Aorta (tissue), 5 donors: ENCODE measurements at regions not wholly inside any gene's neighbourhood (a gene's known extent, or its start where the extent isn't known, plus 50 kb on each side); places are given as distances from the start of the nearest gene placed in this dataset.

Experiments
- ATAC-seq: fragments of 200-7000 bp; cut with Tn5 transposase; one replicate; pipeline ENCODE4 v1.9.1; 2022; ENCODE audit warnings: moderate library complexity; ENCODE audit not compliant: low FRiP score
- DNase-seq, 2 donors: peaks; one replicate each; pipeline ENCODE4 v3.0.0-alpha.2; 2020
- H3K27ac ChIP-seq, 2 donors: one replicate each; pipeline ENCODE4 v1.5.1; 2013; ENCODE audit warnings: low read length in 2 of 2, mild to moderate bottlenecking in 2 of 2, moderate library complexity in 2 of 2, control low read depth in 1 of 2, inconsistent platforms in 1 of 2, low read depth in 1 of 2
- H3K27me3 ChIP-seq, 2 donors: one replicate each; pipeline ENCODE4 v1.6.1; 2013; ENCODE audit warnings: control low read depth in 1 of 2, low read length in 1 of 2, mild to moderate bottlenecking in 1 of 2, moderate library complexity in 1 of 2; ENCODE audit not compliant: insufficient read depth in 2 of 2, control insufficient read depth in 1 of 2
- H3K36me3 ChIP-seq, 2 donors: one replicate each; pipeline ENCODE4 v1.6.1; 2013; ENCODE audit warnings: control low read depth in 1 of 2, low read length in 1 of 2, mild to moderate bottlenecking in 1 of 2; ENCODE audit not compliant: insufficient read depth in 2 of 2, control insufficient read depth in 1 of 2
- H3K4me1 ChIP-seq, 2 donors: one replicate each; pipeline ENCODE4 v1.6.1; 2013; ENCODE audit warnings: low read length in 2 of 2, control low read depth in 1 of 2, mild to moderate bottlenecking in 1 of 2, moderate library complexity in 1 of 2; ENCODE audit not compliant: insufficient read depth in 2 of 2, control insufficient read depth in 1 of 2
- H3K4me3 ChIP-seq, 2 donors: one replicate each; pipeline ENCODE4 v1.5.1; 2013; ENCODE audit warnings: low read length in 2 of 2, control low read depth in 1 of 2, mild to moderate bottlenecking in 1 of 2
- H3K9me3 ChIP-seq: one replicate; pipeline ENCODE4 v1.6.1; 2013; ENCODE audit warnings: mild to moderate bottlenecking, low read length; ENCODE audit not compliant: control insufficient read depth
- WGBS, 2 donors: extraction: QIAGEN DNeasy Blood & Tissue Kit; methylation state at CpG; one replicate each; pipeline ENCODE4 v1.1.7; 2013; 5-methylcytosine and 5-hydroxymethylcytosine counted together
- intact Hi-C, 2 donors: fragments of 100-400 bp; cut with DNase I; formaldehyde crosslinking; loops; one replicate each; pipeline versions ENCODE4 v1.14.2 to v1.15.0; 2022
- donor health status: healthy with polysubstance abuse.
- donor health status: Bipolar disorder and iron deficiency.
- donor health status: DM: no; HTN: no; CAD: no.
- donor health status: DM: no; HTN: no; CAD: no.
- donor health status: DM: yes; HTN: yes; CAD: no.

DNA sequence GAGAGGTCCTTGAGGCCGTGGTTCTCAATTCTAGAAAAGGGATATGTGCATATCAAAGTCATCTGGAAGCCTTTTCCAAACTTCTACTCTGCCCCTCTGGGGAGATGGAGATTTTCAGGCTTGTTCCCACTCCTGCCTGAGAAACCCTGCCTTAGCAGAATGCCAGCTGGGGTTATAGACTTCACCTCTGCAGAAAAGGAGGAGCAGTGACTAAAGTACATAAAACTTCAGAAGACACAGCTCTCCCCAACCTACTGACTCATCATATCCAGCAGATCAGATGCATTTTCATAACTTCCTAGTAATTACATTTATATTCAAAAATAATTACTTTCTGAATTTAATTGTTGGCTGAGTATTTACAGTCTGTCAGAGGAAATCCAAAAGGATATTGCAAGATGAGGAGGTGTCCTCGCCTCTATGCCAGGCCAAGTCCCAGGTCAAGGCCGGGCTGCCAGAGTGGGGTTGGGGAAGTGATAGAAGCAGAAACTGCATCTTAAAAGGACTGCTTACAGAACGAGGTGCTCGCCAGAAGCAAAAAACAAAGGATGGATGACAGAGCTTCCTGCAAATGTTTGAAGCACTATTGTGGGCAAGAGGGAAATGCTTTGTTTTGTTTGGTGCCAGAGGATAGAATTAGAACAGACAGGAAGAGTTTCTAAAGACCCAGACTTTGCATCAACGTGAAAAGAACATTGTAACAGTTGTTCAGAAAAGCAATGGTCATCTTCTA lies 75.6 kb upstream of the APCDD1 start:
- ATAC-seq: no peak
- 78 to 81% methylated on average over 6 of the region's 6 CpGs for WGBS, 2 donors
- Histone ChIP-seq H3K27me3 (no peaks in the 10 kb centered on the region), H3K36me3 (no peaks in the 10 kb centered on the region), H3K27ac (no peak overlapping the region), H3K4me1 (no peaks in the 10 kb centered on the region), H3K4me3 (no peak overlapping the region), H3K9me3 (peaks cover 1% of the 10 kb centered on the region)
- intact Hi-C loops: no loop called here
- no peak for DNase-seq

DNA sequence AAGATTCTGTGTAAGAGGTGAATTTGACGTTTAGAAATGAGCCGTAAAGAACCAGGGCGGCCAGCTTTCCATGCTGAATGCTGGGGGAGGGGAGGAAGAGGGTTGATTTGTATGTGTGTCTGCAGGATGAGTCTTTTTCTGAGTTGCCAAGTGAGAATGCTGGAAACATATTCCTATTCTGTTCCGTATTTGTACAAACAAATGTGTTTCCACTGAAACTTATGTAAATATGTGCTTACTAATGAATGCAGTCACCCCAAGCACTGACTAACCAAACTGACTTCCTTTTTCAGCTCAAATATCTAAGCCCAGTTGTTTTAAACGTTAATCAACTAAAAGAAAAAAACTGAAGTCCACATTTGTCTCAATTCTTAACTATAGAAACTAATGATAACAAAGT lies 74.9 kb upstream of the APCDD1 start:
- Histone ChIP-seq H3K9me3 (peaks cover 1% of the 10 kb centered on the region), H3K27ac (no peak overlapping the region), H3K36me3 (no peaks in the 10 kb centered on the region), H3K27me3 (no peaks in the 10 kb centered on the region), H3K4me1 (no peaks in the 10 kb centered on the region), H3K4me3 (no peak overlapping the region)
- 79 to 88% methylated on average over 5 of the region's 5 CpGs for WGBS, 2 donors
- ATAC-seq: no peak
- intact Hi-C loops: no loop called here
- no peak for DNase-seq

DNA sequence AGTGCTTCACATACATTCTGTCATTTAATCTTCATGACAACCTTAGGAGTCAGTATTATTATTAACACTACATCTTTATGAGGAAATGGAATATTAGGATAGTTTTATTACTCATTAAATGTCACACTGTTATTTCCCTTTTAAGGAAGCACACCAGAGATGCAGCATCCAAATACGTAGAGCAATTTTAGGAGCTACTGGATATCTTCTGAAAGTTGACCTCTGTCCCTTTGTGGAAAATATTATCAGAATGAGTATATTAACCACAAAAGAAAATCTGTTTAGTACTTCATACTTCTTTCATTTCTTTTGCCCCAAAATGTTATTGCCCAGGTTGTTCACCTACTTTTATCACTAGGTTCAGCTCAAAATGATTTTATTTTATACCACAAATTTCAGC lies 72.9 kb upstream of the APCDD1 start:
- intact Hi-C loops: no loop called here
- no peaks in the 10 kb centered on the region for H3K4me1 ChIP-seq
- H3K27me3 ChIP-seq: no peaks in the 10 kb centered on the region
- 78 to 83% methylated on average over 1 of the region's 1 CpG for WGBS, 2 donors
- H3K9me3 ChIP-seq: peaks cover 1% of the 10 kb centered on the region
- no peak for ATAC-seq
- no peak overlapping the region for H3K4me3 ChIP-seq
- H3K36me3 ChIP-seq: no peaks in the 10 kb centered on the region
- no peak overlapping the region for H3K27ac ChIP-seq
- no peak for DNase-seq

DNA sequence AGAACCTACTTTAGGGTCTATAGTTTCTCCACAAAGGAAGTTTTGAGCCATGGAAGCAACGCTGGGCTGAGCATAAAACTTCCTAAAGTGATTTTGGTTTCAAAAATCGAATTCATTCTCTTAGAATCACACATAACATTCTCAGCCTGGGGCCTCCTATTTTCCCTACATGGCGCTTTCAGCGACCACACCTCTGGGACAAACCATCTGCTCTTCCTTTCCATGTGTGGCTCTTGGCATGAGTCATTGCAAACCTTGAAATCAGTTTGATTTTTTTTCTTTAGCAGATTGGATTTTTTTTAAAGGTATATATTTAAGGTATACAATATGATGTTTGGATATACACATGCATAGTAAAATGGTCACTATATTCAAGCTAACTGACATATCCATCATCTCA lies 72.5 kb upstream of the APCDD1 start:
- WGBS, 2 donors: 57 to 90% methylated on average over 4 of the region's 4 CpGs
- ATAC-seq: no peak
- Histone ChIP-seq H3K36me3 (no peaks in the 10 kb centered on the region), H3K27me3 (no peaks in the 10 kb centered on the region), H3K4me1 (no peaks in the 10 kb centered on the region), H3K9me3 (peaks cover 1% of the 10 kb centered on the region), H3K4me3 (no peak overlapping the region), H3K27ac (no peak overlapping the region)
- no peak for DNase-seq
- intact Hi-C loops: no loop called here

DNA sequence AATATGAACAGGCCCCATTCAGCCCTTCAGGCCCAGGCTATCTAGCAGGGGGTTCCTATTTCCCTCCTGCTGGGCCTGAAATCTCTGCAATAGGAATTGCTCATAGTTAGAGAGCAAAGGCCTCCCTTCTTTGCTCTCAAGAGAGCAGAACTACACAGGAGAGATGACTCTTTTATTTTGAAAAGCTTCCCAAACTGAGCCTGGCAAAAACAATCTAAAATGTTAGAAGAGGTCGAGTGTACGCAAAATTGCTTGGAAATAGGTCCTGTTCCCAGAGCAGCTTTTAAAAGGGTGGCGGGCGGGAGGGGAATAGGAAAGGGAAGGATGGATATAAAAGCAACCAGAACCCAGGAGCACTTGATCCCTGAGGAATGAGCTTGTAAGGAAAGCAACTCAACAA lies 68.4 kb upstream of the APCDD1 start:
- no peak for DNase-seq
- Histone ChIP-seq H3K27me3 (no peaks in the 10 kb centered on the region), H3K4me1 (no peaks in the 10 kb centered on the region), H3K27ac (no peak overlapping the region), H3K9me3 (peaks cover 1% of the 10 kb centered on the region), H3K36me3 (no peaks in the 10 kb centered on the region), H3K4me3 (no peak overlapping the region)
- no peak for ATAC-seq
- intact Hi-C loops: no loop called here
- 95 to 98% methylated on average over 4 of the region's 4 CpGs for WGBS, 2 donors

DNA sequence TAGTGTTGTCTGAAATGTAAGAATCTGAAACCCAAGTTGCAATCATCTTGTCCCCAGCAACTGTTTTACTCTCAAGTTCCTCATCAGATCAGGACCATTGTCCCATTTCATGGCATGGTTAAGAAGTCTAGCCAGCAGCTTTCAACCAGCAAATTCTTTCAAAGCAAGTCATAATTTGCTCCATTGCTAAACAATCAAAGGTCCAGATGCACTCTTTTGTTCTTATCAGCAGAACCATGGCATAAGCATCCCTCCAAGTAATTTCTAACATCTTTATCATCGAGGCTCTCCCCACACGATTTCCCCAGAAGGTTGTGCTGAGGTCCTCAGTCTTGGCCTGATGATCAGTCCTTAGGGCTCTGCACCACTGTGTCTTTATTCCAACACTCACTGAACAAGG lies 67.5 kb upstream of the APCDD1 start:
- intact Hi-C loops: no loop called here
- H3K36me3 ChIP-seq: no peaks in the 10 kb centered on the region
- WGBS, 2 donors: 85 to 86% methylated on average over 2 of the region's 2 CpGs
- H3K9me3 ChIP-seq: peaks cover 1% of the 10 kb centered on the region
- H3K27ac ChIP-seq: no peak overlapping the region
- no peak for ATAC-seq
- H3K27me3 ChIP-seq: no peaks in the 10 kb centered on the region
- DNase-seq: no peak
- H3K4me3 ChIP-seq: no peak overlapping the region
- H3K4me1 ChIP-seq: no peaks in the 10 kb centered on the region

DNA sequence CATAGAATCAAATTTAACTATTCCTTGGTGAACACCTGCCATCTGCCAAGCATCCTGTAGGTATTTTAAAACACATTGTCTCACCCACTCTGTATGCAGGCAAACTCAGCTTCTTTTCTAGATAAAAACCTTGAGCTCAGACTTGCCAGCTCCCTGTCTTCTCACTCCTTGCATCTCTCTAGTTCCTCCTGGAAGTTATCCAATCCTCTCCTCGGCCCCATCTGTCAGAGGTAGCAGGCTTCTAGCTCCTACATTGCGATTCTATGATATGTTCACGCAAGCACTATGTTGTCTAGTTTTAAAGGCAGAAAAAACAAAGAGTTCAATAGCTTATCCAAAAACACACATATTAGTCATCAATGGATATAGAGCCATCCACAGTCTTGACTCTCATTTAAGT lies 67.0 kb upstream of the APCDD1 start:
- H3K27ac ChIP-seq: no peak overlapping the region
- 91 to 92% methylated on average over 3 of the region's 3 CpGs for WGBS, 2 donors
- no peak for DNase-seq
- no peak for ATAC-seq
- no peak overlapping the region for H3K4me3 ChIP-seq
- intact Hi-C loops: no loop called here
- no peaks in the 10 kb centered on the region for H3K27me3 ChIP-seq
- H3K4me1 ChIP-seq: no peaks in the 10 kb centered on the region
- no peaks in the 10 kb centered on the region for H3K36me3 ChIP-seq
- H3K9me3 ChIP-seq: peaks cover 1% of the 10 kb centered on the region

DNA sequence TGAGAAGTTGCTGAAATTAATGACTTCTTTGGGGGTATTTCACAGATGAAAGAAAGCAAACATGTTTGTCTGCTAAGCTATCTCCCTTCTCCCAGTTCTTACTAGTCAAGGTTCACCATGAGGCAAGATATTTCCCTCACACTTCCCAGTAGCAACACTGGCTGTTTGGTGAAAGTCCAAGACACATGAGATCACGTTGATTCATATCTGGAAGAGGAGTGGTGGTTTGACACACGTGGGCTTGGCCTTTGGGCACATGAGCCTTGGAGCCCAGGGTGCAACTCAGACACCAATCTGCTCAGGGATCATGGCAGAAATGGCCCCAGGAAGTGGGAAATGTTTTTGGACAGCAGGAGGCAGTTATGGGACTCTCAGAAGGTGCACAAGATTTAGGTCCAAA lies 66.1 kb upstream of the APCDD1 start:
- Histone ChIP-seq H3K9me3 (no peaks in the 10 kb centered on the region), H3K27ac (no peak overlapping the region), H3K27me3 (no peaks in the 10 kb centered on the region), H3K4me1 (no peaks in the 10 kb centered on the region), H3K4me3 (no peak overlapping the region), H3K36me3 (no peaks in the 10 kb centered on the region)
- 49 to 53% methylated on average over 2 of the region's 2 CpGs for WGBS, 2 donors
- ATAC-seq: no peak
- no peak for DNase-seq
- intact Hi-C loops: no loop called here

DNA sequence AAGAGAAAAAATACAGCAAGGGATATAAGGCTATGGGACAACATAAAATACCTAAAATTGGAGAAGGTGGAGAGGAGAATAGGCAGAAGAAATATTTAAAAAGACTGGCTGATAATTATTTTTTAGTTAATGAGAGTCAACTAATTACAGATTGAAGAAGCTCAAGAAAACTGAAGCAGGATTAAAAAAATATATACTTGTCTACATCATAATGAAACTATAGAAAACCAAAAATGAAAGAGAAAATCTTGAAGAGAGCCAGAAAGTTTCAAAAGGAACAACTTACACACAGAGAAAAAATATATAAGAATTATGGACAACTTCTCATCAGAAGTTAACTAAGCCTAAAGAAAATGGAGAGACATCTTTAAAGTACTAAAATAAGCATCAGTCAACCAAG lies 62.9 kb upstream of the APCDD1 start:
- Histone ChIP-seq H3K27me3 (no peaks in the 10 kb centered on the region), H3K4me1 (no peaks in the 10 kb centered on the region), H3K4me3 (no peak overlapping the region), H3K9me3 (peaks cover 2% of the 10 kb centered on the region), H3K27ac (no peak overlapping the region), H3K36me3 (no peaks in the 10 kb centered on the region)
- no peak for DNase-seq
- ATAC-seq: no peak
- intact Hi-C loops: no loop called here
